ENCODE measurements at regions not wholly inside any gene's neighbourhood (a gene's known extent, or its start where the extent isn't known, plus 50 kb on each side); places are given as distances from the start of the nearest gene placed in this dataset.

GRCh38 chr9:86513429-86513828 is 159.2 kb upstream of the TUT7 start:
- TF ChIP-seq GATA2 (IDR thresholded peaks at IDR 0.05; ENCODE audit: low read depth, low read length): no peak
- no peak for TF ChIP-seq GATA3 (IDR thresholded peaks at IDR 0.05; ENCODE audit: low read depth, low read length)
